CD4-positive, alpha-beta memory T cell (primary cell): ENCODE measurements at regions not wholly inside any gene's neighbourhood (a gene's known extent, or its start where the extent isn't known, plus 50 kb on each side); places are given as distances from the start of the nearest gene placed in this dataset.

Experiments used
- CTCF ChIA-PET: fragments of 350-600 bp; sonication (Branson Sonifier 250); formaldehyde crosslinking; loops from one replicate; lab custom pipeline; 2021; ENCODE audit warnings: inconsistent platforms; ENCODE audit not compliant: partially characterized antibody; lab: Charles Lee
- POLR2A ChIA-PET: fragments of 350-600 bp; sonication (Branson Sonifier 250); formaldehyde crosslinking; loops from one replicate; lab custom pipeline; 2021; ENCODE audit not compliant: partially characterized antibody; lab: Charles Lee
- DNase-seq, 5 donors: peaks; one replicate each; pipeline versions ENCODE4 v3.0.0 to v3.0.0-alpha.2; 2020 to 2022; ENCODE audit warnings: mixed read lengths in 1 of 5
- H3K27ac ChIP-seq: one replicate; pipeline ENCODE4 v1.7.0; 2013; ENCODE audit warnings: low read depth, low read length
- H3K27me3 ChIP-seq: 2 replicates; pipeline ENCODE4 v1.7.0; 2013; ENCODE audit warnings: mild to moderate bottlenecking, low read length, moderate library complexity; ENCODE audit not compliant: insufficient read depth
- H3K36me3 ChIP-seq: 2 replicates; pipeline ENCODE4 v1.7.0; 2013; ENCODE audit warnings: mild to moderate bottlenecking, low read length, moderate library complexity; ENCODE audit not compliant: insufficient read depth
- H3K4me1 ChIP-seq: 2 replicates; pipeline ENCODE4 v1.7.0; 2013; ENCODE audit warnings: mild to moderate bottlenecking, low read length, moderate library complexity; ENCODE audit not compliant: insufficient read depth
- H3K4me3 ChIP-seq, 2 donors: one replicate each; pipeline ENCODE4 v1.7.0; 2013; ENCODE audit warnings: low read length in 2 of 2, mild to moderate bottlenecking in 1 of 2
- H3K9me3 ChIP-seq, 2 donors: one replicate each; pipeline ENCODE4 v1.7.0; 2013; ENCODE audit warnings: low read length in 2 of 2, control low read depth in 1 of 2; ENCODE audit not compliant: control insufficient read depth in 1 of 2
- H3K27ac Mint-ChIP-seq, 7 donors: one replicate each; pipeline ENCODE4 v1.8.0; 2020 to 2021; ENCODE audit warnings: mixed read lengths in 7 of 7, mild to moderate bottlenecking in 6 of 7, inconsistent platforms in 3 of 7, moderate library complexity in 3 of 7
- H3K27me3 Mint-ChIP-seq, 2 donors: one replicate each; pipeline ENCODE4 v1.8.0; 2020 to 2021; ENCODE audit warnings: mixed read lengths in 2 of 2
- H3K36me3 Mint-ChIP-seq, 2 donors: one replicate each; pipeline ENCODE4 v1.8.0; 2020 to 2021; ENCODE audit warnings: mixed read lengths in 2 of 2, inconsistent platforms in 1 of 2, mild to moderate bottlenecking in 1 of 2
- H3K4me1 Mint-ChIP-seq, 4 donors: one replicate each; pipeline ENCODE4 v1.8.0; 2020 to 2021; ENCODE audit warnings: mixed read lengths in 4 of 4, mild to moderate bottlenecking in 1 of 4
- H3K4me3 Mint-ChIP-seq, 8 donors: one replicate each; pipeline ENCODE4 v1.8.0; 2020 to 2021; ENCODE audit warnings: mixed read lengths in 8 of 8, mild to moderate bottlenecking in 7 of 8, moderate library complexity in 6 of 8, inconsistent platforms in 3 of 8
- H3K9me3 Mint-ChIP-seq, 8 donors: one replicate each; pipeline ENCODE4 v1.8.0; 2020 to 2021; ENCODE audit warnings: mixed read lengths in 8 of 8, mild to moderate bottlenecking in 5 of 8, inconsistent platforms in 3 of 8, moderate library complexity in 1 of 8
- intact Hi-C: fragments of 100-400 bp; cut with micrococcal nuclease; formaldehyde crosslinking; loops from one replicate; pipeline ENCODE4 v1.15.1; 2023

DNA sequence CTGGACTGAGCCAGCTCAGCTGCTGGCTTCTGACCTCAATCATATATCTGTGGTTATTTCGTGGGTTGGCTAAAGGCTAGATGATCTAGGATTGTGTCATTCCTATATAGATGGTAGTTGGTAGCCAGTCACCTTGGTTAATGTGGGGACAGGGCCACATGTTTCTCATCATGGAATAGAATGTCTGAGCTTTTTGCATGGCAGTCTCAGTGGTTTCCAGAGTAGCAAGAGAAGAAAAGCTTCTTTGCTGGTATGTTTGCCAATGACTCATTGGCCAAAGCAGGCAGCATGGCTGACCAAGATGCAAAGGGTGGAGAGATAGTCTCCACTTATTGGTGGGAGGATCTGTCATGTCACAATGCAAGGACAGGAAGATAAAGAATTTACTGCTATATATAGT is 746.4 kb upstream of the FLRT2 start:
- no peak for DNase-seq
- Mint-ChIP-seq H3K36me3 (no peaks in the 10 kb centered on the region), H3K9me3 (peaks cover 0 to 18% (median 11%) of the 10 kb centered on the region in 8 donors), H3K4me3 (no peak overlapping the region), H3K27me3 (no peaks in the 10 kb centered on the region), H3K4me1 (no peaks in the 10 kb centered on the region), H3K27ac (no peak overlapping the region)
- no peaks in the 10 kb centered on the region for H3K4me1 ChIP-seq
- H3K27ac ChIP-seq = no peak overlapping the region
- CTCF ChIA-PET = no interaction called here
- intact Hi-C loops = no loop called here
- no peaks in the 10 kb centered on the region for H3K27me3 ChIP-seq
- no peaks in the 10 kb centered on the region for H3K36me3 ChIP-seq
- POLR2A ChIA-PET = no interaction called here
- no peaks in the 10 kb centered on the region for H3K9me3 ChIP-seq
- H3K4me3 ChIP-seq = no peak overlapping the region

GRCh38 chr14:84785996-84786395 is 743.9 kb upstream of the FLRT2 start:
- no peak overlapping the region for H3K27ac Mint-ChIP-seq
- H3K36me3 ChIP-seq = no peaks in the 10 kb centered on the region
- no peaks in the 10 kb centered on the region for H3K4me1 ChIP-seq
- H3K36me3 Mint-ChIP-seq = no peaks in the 10 kb centered on the region
- H3K27ac ChIP-seq = no peak overlapping the region
- no peak for DNase-seq
- intact Hi-C loops = no loop called here
- POLR2A ChIA-PET = no interaction called here
- no peaks in the 10 kb centered on the region for H3K9me3 ChIP-seq
- H3K4me3 ChIP-seq = no peak overlapping the region
- H3K9me3 Mint-ChIP-seq = peaks cover 0 to 18% (median 10%) of the 10 kb centered on the region in 8 donors
- H3K4me1 Mint-ChIP-seq = no peaks in the 10 kb centered on the region
- no peaks in the 10 kb centered on the region for H3K27me3 Mint-ChIP-seq
- no peak overlapping the region for H3K4me3 Mint-ChIP-seq
- CTCF ChIA-PET = no interaction called here
- H3K27me3 ChIP-seq = no peaks in the 10 kb centered on the region

- Histone ChIP-seq H3K4me3 (no peak overlapping the region), H3K27ac (no peak overlapping the region), H3K36me3 (no peaks in the 10 kb centered on the region), H3K27me3 (no peaks in the 10 kb centered on the region), H3K4me1 (no peaks in the 10 kb centered on the region), H3K9me3 (no peaks in the 10 kb centered on the region)
- H3K36me3 Mint-ChIP-seq = no peaks in the 10 kb centered on the region
- no peaks in the 10 kb centered on the region for H3K4me1 Mint-ChIP-seq
- no peak for DNase-seq
- no peak overlapping the region for H3K27ac Mint-ChIP-seq
- no peak overlapping the region for H3K4me3 Mint-ChIP-seq
- ChIA-PET POLR2A (no interaction called here), CTCF (no interaction called here)
- peaks cover 0 to 23% (median 12%) of the 10 kb centered on the region in 8 donors for H3K9me3 Mint-ChIP-seq
- no peaks in the 10 kb centered on the region for H3K27me3 Mint-ChIP-seq
- intact Hi-C loops = no loop called here
Observed at GRCh38 chr14:84789012-84789411, 740.9 kb upstream of the FLRT2 start.

GRCh38 chr14:84792722-84793410 is 737.1 kb upstream of the FLRT2 start:
- Histone ChIP-seq H3K4me1 (no peaks in the 10 kb centered on the region), H3K4me3 (no peak overlapping the region), H3K36me3 (no peaks in the 10 kb centered on the region), H3K9me3 (no peaks in the 10 kb centered on the region), H3K27ac (no peak overlapping the region), H3K27me3 (no peaks in the 10 kb centered on the region)
- intact Hi-C loops = no loop called here
- Mint-ChIP-seq H3K9me3 (peaks cover 0 to 16% (median 9%) of the 10 kb centered on the region in 8 donors), H3K27ac (no peak overlapping the region), H3K4me3 (no peak overlapping the region), H3K4me1 (no peaks in the 10 kb centered on the region), H3K36me3 (no peaks in the 10 kb centered on the region), H3K27me3 (no peaks in the 10 kb centered on the region)
- CTCF ChIA-PET = no interaction called here
- DNase-seq = no peak
- POLR2A ChIA-PET = no interaction called here

GRCh38 chr14:84797326-84797725 is 732.6 kb upstream of the FLRT2 start:
- Mint-ChIP-seq H3K36me3 (no peaks in the 10 kb centered on the region), H3K27me3 (no peaks in the 10 kb centered on the region), H3K4me3 (no peak overlapping the region), H3K9me3 (peaks cover 0 to 15% (median 9%) of the 10 kb centered on the region in 8 donors), H3K27ac (no peak overlapping the region), H3K4me1 (no peaks in the 10 kb centered on the region)
- CTCF ChIA-PET = no interaction called here
- H3K36me3 ChIP-seq = no peaks in the 10 kb centered on the region
- POLR2A ChIA-PET = no interaction called here
- no peak overlapping the region for H3K4me3 ChIP-seq
- intact Hi-C loops = no loop called here
- H3K4me1 ChIP-seq = no peaks in the 10 kb centered on the region
- no peaks in the 10 kb centered on the region for H3K9me3 ChIP-seq
- no peak overlapping the region for H3K27ac ChIP-seq
- no peak for DNase-seq
- H3K27me3 ChIP-seq = no peaks in the 10 kb centered on the region

GRCh38 chr14:84804468-84804867 is 725.5 kb upstream of the FLRT2 start:
- no peaks in the 10 kb centered on the region for H3K36me3 Mint-ChIP-seq
- no peak overlapping the region for H3K4me3 Mint-ChIP-seq
- intact Hi-C loops = no loop called here
- Histone ChIP-seq H3K36me3 (no peaks in the 10 kb centered on the region), H3K27ac (no peak overlapping the region), H3K9me3 (no peaks in the 10 kb centered on the region), H3K27me3 (no peaks in the 10 kb centered on the region), H3K4me3 (no peak overlapping the region), H3K4me1 (no peaks in the 10 kb centered on the region)
- POLR2A ChIA-PET = no interaction called here
- H3K9me3 Mint-ChIP-seq = peaks cover 0 to 25% (median 5%) of the 10 kb centered on the region in 8 donors
- H3K4me1 Mint-ChIP-seq = no peaks in the 10 kb centered on the region
- CTCF ChIA-PET = no interaction called here
- H3K27me3 Mint-ChIP-seq = no peaks in the 10 kb centered on the region
- DNase-seq = no peak
- no peak overlapping the region for H3K27ac Mint-ChIP-seq

DNA sequence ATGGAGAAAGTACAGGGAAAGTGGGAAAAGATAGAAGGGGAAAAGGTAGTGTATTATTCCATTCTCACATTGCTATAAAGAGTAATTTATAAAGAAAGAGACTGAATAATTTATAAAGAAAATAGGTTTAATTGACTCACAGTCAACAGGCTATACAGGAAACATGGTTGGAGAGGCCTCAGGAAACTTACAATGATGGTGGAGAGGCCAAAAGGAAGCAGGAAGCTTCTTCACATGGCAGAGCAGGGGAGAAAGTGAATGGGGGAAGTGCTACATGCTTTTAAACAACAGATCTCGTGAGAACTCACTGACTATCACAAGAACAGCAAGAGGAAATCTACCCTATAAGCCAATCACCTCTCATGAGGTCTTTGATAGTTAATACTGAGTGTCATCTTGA is 725.0 kb upstream of the FLRT2 start:
- Mint-ChIP-seq H3K9me3 (peaks cover 0 to 25% (median 5%) of the 10 kb centered on the region in 8 donors), H3K4me3 (no peak overlapping the region), H3K27ac (no peak overlapping the region), H3K27me3 (no peaks in the 10 kb centered on the region), H3K4me1 (no peaks in the 10 kb centered on the region), H3K36me3 (no peaks in the 10 kb centered on the region)
- Histone ChIP-seq H3K27me3 (no peaks in the 10 kb centered on the region), H3K4me3 (no peak overlapping the region), H3K4me1 (no peaks in the 10 kb centered on the region), H3K36me3 (no peaks in the 10 kb centered on the region), H3K9me3 (no peaks in the 10 kb centered on the region), H3K27ac (no peak overlapping the region)
- intact Hi-C loops = no loop called here
- ChIA-PET POLR2A (no interaction called here), CTCF (no interaction called here)
- DNase-seq = no peak
